GM18951 (cell line): ENCODE measurements at regions not wholly inside any gene's neighbourhood (a gene's known extent, or its start where the extent isn't known, plus 50 kb on each side); places are given as distances from the start of the nearest gene placed in this dataset.
"Not testable (repeated sequence)": the region's sequence is repeated elsewhere in the genome, so short reads cannot be mapped to it uniquely, and the experiment has no call there.

Experiments
- POLR2A ChIP-seq: IDR thresholded peaks from 4 replicates; pipeline ENCODE4 v1.6.1; 2011; ENCODE audit warnings: mild to moderate bottlenecking; ENCODE audit not compliant: insufficient read length, insufficient read depth; ENCODE audit errors: extremely low read depth
- in situ Hi-C: fragments of 300-500 bp; cut with MboI; formaldehyde crosslinking; loops from one replicate; pipeline ENCODE4 v1.12.0; 2022; ENCODE audit warnings: low sequenced_read_pairs, mixed read lengths, inconsistent platforms; ENCODE audit not compliant: unreplicated experiment

GRCh38 chr2:2731101-2731815 is 400.2 kb upstream of the MYT1L start:
- in situ Hi-C loops: no loop called here
- no peak for TF ChIP-seq POLR2A

GRCh38 chr2:2730301-2730833 is 399.3 kb upstream of the MYT1L start:
- in situ Hi-C loops: no loop called here
- TF ChIP-seq POLR2A: no peak

GRCh38 chr2:2729246-2729645 is 398.2 kb upstream of the MYT1L start:
- TF ChIP-seq POLR2A: no peak
- in situ Hi-C loops: no loop called here

GRCh38 chr2:2728635-2729034 is 397.6 kb upstream of the MYT1L start:
- in situ Hi-C loops: no loop called here
- no peak for TF ChIP-seq POLR2A

GRCh38 chr2:2727876-2728511 is 396.9 kb upstream of the MYT1L start:
- in situ Hi-C loops: no loop called here
- TF ChIP-seq POLR2A: no peak

- no peak for TF ChIP-seq POLR2A
- in situ Hi-C loops: no loop called here
These were observed 395.1 kb upstream of the MYT1L start for GRCh38 chr2:2726163-2726562.

GRCh38 chr2:2723064-2723463 is 392.0 kb upstream of the MYT1L start:
- TF ChIP-seq POLR2A: no peak
- in situ Hi-C loops: no loop called here

DNA sequence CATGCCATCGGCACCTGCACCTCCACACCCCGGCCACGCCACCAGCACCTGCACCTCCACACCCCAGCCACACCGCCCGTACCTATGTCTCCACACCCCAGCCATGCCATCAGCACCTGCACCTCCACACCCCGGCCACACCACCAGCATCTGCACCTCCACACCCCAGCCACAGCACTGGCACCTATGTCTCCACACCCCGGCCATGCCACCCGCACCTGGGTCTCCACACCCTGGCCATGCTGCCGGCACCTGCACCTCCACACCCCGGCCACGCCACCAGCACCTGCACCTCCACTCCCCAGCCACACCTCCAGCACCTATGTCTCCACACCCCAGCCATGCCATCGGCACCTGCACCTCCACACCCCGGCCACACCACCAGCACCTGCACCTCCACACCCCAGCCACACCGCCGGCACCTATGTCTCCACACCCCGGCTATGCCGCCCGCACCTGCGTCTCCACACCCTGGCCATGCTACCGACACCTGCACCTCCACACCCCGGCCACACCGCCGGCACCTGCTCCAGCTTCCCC is 390.3 kb upstream of the MYT1L start:
- TF ChIP-seq POLR2A: no peak
- in situ Hi-C loops: no loop called here

DNA sequence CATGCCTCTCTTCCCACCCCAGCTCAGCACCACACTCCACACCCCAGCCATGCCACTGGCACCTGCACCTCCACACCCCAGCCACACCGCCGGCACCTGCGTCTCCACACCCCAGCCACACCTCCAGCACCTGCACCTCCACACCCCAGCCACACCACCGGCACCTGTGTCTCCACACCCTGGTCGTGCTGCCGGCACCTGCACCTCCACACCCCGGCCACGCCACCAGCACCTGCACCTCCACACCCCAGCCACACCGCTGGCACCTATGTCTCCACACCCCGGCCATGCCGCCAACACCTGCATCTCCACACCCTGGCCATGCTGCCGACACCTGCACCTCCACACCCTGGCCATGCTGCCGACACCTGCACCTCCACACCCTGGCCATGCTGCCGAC is 389.7 kb upstream of the MYT1L start:
- in situ Hi-C loops: not testable (repeated sequence)

DNA sequence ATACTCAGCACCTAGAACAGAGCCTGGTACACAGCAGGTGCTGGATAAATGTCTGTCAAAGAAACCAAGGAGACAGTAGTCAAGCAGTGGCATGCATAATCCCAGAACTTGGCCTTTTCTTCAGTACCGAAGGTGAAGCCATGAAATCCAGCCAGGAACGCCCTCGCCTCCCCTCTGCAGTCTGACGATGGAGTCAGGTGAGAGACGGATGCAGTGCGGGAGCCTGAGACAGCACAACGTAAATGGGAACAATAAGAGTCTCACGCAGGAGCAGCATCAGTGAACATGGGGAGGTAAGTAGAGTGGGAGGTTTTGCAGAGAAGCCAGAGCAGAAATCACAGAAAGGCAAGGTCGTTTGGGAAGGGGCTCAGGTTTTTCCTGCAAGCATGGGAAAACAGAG is 389.3 kb upstream of the MYT1L start:
- TF ChIP-seq POLR2A: no peak
- in situ Hi-C loops: no loop called here

- no peak for TF ChIP-seq POLR2A
- in situ Hi-C loops: no loop called here
These were observed 388.7 kb upstream of the MYT1L start for GRCh38 chr2:2719781-2720180.

GRCh38 chr2:2719015-2719414 is 387.9 kb upstream of the MYT1L start:
- in situ Hi-C loops: no loop called here
- TF ChIP-seq POLR2A: no peak

DNA sequence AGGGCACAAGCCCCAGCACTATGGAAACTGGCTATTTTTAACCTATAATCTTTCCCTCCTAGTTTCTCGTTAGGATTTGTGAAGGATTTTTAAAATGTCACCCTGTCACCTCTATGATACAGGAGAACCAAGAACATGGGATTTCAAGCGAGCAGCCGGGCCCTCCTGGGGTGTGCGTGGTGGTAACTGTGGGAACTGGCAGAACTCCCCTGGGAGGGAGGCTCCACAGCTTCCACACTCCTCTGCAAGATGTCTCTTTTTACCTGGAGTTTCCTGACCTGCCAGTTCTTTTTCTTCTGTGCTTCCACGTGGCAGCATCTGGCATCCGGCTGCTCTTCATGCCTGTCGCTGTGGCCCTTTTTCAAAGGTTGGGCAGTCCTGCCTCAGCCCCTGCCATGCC is 386.3 kb upstream of the MYT1L start:
- no peak for TF ChIP-seq POLR2A
- in situ Hi-C loops: no loop called here

DNA sequence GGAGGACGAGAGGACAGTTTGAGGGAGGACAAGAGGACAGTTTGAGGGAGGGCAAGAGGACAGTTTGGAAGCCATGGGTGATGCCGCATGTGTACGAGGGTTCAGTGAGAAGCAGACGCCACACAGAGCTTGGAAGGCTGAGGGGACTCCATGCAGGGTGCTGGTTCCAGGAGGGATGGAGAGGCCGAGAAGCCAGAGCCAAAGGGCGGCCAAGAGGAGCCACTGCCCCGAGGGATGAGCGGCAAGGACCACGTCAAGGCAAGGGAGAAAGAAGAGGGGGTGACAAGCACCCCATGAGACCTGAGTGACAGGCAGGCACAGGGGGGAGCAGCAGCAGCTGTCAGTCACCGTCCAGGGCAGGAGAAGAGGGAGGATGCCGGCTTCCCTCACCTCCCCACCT is 385.7 kb upstream of the MYT1L start:
- TF ChIP-seq POLR2A: no peak
- in situ Hi-C loops: no loop called here

DNA sequence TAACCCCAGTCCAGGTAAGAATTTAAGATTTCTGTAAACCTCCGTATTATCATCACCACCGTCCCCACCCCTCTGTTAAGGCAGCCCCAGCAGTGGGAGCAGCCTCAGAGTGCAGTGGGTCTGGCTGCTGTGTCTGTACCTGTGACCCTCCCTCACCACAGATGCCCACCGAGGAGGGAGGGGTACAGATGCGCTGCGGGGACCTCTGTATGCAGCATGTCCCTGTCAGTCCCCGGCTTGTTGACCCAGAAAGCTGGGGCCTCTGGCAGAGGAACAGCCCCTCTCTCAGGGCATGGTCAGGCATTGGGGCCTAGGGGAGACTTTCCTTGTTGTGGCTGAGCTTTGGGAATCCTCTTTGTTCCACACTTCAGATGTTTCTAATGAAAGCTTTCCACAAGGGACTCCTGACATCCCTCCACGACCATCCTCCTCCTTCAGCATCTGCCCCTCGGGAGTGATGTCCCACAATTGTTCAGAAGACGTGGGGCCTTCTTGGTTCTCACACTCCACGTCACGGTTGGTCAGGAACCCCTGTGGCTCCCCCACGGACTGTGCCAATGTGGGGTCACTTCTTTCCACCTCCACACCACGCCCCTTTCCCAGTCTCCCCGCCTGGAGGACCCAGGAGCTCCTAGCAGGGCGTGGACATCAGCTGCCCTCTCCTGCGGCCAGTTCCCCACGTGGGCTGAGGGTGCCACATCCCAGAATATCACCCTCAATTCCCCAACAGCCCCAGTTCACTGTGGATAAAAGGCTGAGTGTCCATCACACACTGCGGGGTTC is 384.2 kb upstream of the MYT1L start:
- no peak for TF ChIP-seq POLR2A

More for the DNA sequence above, 384.2 kb upstream of the MYT1L start:
- in situ Hi-C loops: no loop called here
